Hematopoietic multipotent progenitor cell (in vitro differentiated cells): ENCODE measurements at regions not wholly inside any gene's neighbourhood (a gene's known extent, or its start where the extent isn't known, plus 50 kb on each side); places are given as distances from the start of the nearest gene placed in this dataset.

Experiments
- DNase-seq, 3 donors: peaks; one replicate each; pipeline ENCODE4 v3.0.0-alpha.2; 2011 to 2015; ENCODE audit warnings: low read depth in 2 of 3, low spot score in 2 of 3

GRCh38 chr3:74066456-74066855 lies 441.7 kb upstream of the PDZRN3 start:
- no peak for DNase-seq

GRCh38 chr3:74059923-74060600 lies 435.3 kb upstream of the PDZRN3 start:
- no peak for DNase-seq

GRCh38 chr3:74059301-74059922 lies 434.7 kb upstream of the PDZRN3 start:
- DNase-seq, result no peak

- no peak for DNase-seq
Measured at GRCh38 chr3:74057169-74057568, 432.4 kb upstream of the PDZRN3 start.

GRCh38 chr3:74055061-74055460 lies 430.3 kb upstream of the PDZRN3 start:
- DNase-seq, result no peak

- no peak for DNase-seq
Measured at GRCh38 chr3:74054566-74054965, 429.8 kb upstream of the PDZRN3 start.

GRCh38 chr3:74053970-74054516 lies 429.3 kb upstream of the PDZRN3 start:
- DNase-seq, result no peak

GRCh38 chr3:74049444-74049843 lies 424.7 kb upstream of the PDZRN3 start:
- DNase-seq, result no peak

GRCh38 chr3:74048699-74049098 lies 424.0 kb upstream of the PDZRN3 start:
- no peak for DNase-seq

GRCh38 chr3:74045000-74045399 lies 420.3 kb upstream of the PDZRN3 start:
- no peak for DNase-seq

GRCh38 chr3:74041068-74041675 lies 416.4 kb upstream of the PDZRN3 start:
- no peak for DNase-seq

GRCh38 chr3:74039105-74039504 lies 414.4 kb upstream of the PDZRN3 start:
- DNase-seq, result no peak

GRCh38 chr3:74036568-74036967 lies 411.8 kb upstream of the PDZRN3 start:
- DNase-seq, result no peak

- no peak for DNase-seq
Measured at GRCh38 chr3:74036102-74036501, 411.4 kb upstream of the PDZRN3 start.

- DNase-seq, result no peak
Measured at GRCh38 chr3:74033806-74034205, 409.1 kb upstream of the PDZRN3 start.

- no peak for DNase-seq
Measured at GRCh38 chr3:74033381-74033780, 408.6 kb upstream of the PDZRN3 start.

GRCh38 chr3:74027121-74027520 lies 402.4 kb upstream of the PDZRN3 start:
- no peak for DNase-seq

GRCh38 chr3:74023395-74023794 lies 398.7 kb upstream of the PDZRN3 start:
- no peak for DNase-seq

GRCh38 chr3:74021449-74021848 lies 396.7 kb upstream of the PDZRN3 start:
- no peak for DNase-seq

- DNase-seq, result no peak
Measured at GRCh38 chr3:74009961-74010844, 385.5 kb upstream of the PDZRN3 start.

- no peak for DNase-seq
Measured at GRCh38 chr3:74004386-74004785, 379.6 kb upstream of the PDZRN3 start.
